ENCODE measurements at regions not wholly inside any gene's neighbourhood (a gene's known extent, or its start where the extent isn't known, plus 50 kb on each side); places are given as distances from the start of the nearest gene placed in this dataset.
A peak's percentile ranks its signal among the peaks of the same experiment; 100 is the strongest.
"Not testable (repeated sequence)": the region's sequence is repeated elsewhere in the genome, so short reads cannot be mapped to it uniquely, and the experiment has no call there.

GRCh38 chr9:97248252-97248651, 59.2 kb upstream of the CCDC180 start:
- not testable (repeated sequence) for DNase-seq (ENCODE audit: extremely low read depth, low read depth)

- DNase-seq (ENCODE audit: extremely low read depth, low read depth), result no peak
Observed at GRCh38 chr9:97243606-97244005, 63.9 kb upstream of the CCDC180 start.

DNA sequence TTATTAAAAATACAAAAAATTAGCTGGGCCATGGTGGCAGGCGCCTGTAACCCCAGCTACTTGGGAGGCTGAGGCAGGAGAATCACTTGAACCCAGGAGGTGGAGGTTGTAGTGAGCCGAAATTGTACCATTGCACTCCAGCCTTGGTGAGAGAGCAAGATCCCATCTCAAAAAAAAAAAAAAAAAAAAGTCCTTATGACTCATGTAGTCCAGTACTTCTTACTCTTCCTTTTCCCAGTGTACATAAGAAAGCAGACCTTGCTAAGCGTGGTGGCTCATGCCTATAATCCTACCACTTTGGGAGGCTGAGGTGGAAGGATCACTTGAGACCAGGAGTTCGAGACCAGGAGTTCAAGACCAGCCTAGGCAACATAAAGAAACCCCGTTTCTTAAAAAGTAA, 66.0 kb upstream of the CCDC180 start:
- DNase-seq (ENCODE audit: extremely low read depth, low read depth), result not testable (repeated sequence)

DNA sequence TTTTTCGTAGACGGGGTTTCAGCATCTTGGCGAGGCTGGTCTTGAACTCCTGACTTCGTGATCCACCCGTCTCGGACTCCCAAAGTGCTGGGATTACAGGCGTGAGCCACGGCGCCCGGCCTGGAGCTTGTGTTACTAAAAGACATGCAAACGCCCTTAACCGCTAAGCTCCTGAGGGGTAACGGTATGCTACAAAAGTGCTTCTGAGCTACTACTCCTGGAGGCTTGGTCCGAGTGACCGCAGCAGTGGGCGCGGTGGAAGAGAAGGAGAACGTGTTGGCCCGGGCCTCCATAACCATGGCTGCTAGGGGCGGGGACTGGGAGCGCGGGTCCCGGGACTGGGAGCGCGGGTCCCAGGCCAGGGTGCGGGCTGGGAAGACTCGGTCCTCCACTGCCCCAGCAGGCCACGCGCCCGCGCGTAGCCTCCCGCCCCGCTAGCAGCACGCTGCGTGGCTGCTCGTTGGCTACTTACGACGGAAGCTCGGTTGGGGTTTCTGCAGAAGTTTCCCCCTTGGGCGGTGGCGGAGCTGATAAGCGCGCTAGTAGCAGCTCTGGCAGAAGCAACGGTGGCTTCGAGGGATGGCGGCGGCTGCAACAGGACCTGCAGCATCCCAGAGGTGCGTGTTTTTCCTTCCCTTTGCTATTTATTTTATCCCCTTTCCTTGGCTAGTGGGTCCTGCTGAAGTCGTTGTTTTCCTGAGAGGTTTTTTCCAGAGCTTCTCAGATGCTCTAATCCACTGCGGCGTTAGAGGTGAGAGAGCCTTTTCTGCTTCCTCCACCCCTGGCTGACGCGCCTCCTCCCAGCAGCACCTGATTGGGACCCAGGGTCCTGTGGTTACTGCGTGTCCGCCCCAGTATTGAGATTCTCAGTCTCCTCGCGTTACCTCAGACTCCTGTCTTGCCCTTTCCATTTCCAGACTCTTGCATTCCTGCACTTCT, 69.2 kb upstream of the CCDC180 start:
- peak; percentile 28 for DNase-seq (ENCODE audit: extremely low read depth, low read depth)

DNA sequence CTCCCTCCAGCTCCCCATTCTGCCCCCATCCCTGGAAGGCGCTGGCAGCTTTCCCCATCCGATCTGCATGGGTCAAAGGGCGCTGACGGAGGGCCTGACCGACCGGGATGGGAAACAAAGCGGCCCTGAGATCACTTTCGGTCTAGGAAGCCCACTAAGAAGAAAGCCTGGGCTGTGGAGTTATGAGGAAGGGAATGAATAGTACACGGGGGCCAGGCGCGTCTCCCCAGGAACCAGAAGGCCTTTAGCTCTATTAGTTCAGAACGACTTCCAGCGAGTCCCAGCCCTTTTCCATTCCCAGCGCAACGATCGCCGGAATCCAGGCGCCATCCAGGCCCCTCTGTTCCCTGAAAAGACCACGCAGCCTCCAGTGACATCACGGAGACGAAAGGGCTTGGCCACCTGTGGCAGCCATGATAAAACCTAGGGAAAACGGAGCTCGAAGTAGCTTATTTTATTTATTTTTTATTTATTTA, 70.1 kb upstream of the CCDC180 start:
- no peak for DNase-seq (ENCODE audit: extremely low read depth, low read depth)

- DNase-seq (ENCODE audit: extremely low read depth, low read depth), result not testable (repeated sequence)
Observed at GRCh38 chr9:97233009-97233400, 74.5 kb upstream of the CCDC180 start.

DNA sequence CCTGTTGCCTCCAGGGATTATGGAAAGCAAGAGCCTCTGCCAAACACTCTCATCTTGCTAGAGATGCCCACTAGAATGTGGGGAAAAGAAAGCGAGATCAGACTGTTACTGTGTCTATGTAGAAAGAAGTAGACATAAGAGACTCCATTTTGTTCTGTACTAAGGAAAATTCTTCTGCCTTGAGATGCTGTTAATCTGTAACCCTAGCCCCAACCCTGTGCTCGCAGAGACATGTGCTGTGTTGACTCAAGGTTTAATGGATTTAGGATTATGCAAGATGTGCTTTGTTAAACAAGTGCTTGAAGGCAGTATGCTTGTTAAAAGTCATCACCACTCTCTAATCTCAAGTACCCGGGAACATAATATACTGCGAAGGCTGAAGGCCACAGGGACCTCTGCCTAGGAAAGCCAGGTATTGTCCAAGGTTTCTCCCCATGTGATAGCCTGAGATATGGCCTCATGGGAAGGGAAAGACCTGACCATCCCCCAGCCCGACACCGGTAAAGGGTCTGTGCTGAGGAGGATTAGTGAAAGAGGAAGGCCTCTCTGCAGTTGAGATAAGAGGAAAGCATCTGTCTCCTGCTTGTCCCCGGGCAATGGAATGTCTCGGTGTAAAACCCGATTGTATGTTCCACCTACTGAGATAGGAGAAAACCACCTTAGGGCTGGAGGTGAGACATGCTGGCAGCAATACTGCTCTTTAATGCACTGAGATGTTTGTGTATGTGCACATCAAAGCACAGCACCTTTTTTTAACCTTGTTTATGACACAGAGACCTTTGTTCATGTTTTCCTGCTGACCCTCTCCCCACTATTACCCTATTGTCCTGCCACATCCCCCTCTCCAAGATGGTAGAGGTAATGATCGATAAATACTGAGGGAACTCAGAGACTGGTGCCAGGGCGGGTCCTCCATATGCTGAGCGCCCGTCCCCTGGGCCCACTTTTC, 75.1 kb upstream of the CCDC180 start:
- not testable (repeated sequence) for DNase-seq (ENCODE audit: extremely low read depth, low read depth)

DNA sequence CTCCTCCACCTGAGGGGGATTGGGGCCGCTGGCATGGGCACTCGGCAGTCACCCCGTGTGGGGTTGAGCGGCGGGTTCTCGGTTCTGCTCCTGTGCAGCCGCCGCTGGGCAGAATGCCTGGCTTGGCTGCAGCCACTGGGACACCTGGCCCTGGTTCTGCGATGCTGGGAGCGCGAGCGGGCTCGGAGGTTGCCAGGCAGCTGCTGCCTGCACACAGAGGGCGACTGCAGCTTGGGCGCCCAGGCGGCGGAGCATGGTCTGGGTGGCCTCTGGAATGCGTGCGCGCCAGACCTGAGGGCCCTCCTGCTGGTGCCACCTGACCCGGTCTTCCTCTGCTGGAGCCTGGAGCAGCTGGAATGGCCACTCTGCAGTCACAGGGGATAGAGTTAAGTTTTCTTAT, 85.1 kb upstream of the CCDC180 start:
- DNase-seq (ENCODE audit: extremely low read depth, low read depth), result not testable (repeated sequence)

GRCh38 chr9:97221478-97222355, 85.7 kb upstream of the CCDC180 start:
- DNase-seq (ENCODE audit: extremely low read depth, low read depth), result not testable (repeated sequence)

GRCh38 chr9:97220894-97221477, 86.5 kb upstream of the CCDC180 start:
- no peak for DNase-seq (ENCODE audit: extremely low read depth, low read depth)

- not testable (repeated sequence) for DNase-seq (ENCODE audit: extremely low read depth, low read depth)
Observed at GRCh38 chr9:97220396-97220795, 87.1 kb upstream of the CCDC180 start.

GRCh38 chr9:97219443-97220140, 87.9 kb upstream of the CCDC180 start:
- not testable (repeated sequence) for DNase-seq (ENCODE audit: extremely low read depth, low read depth)

- not testable (repeated sequence) for DNase-seq (ENCODE audit: extremely low read depth, low read depth)
Observed at GRCh38 chr9:97215127-97215526, 92.3 kb upstream of the CCDC180 start.

GRCh38 chr9:97214556-97214955, 92.9 kb upstream of the CCDC180 start:
- not testable (repeated sequence) for DNase-seq (ENCODE audit: extremely low read depth, low read depth)

GRCh38 chr9:97199683-97200082, 107.8 kb upstream of the CCDC180 start:
- not testable (repeated sequence) for DNase-seq (ENCODE audit: extremely low read depth, low read depth)

- DNase-seq (ENCODE audit: extremely low read depth, low read depth), result not testable (repeated sequence)
Observed at GRCh38 chr9:97193767-97194166, 113.7 kb upstream of the CCDC180 start.

DNA sequence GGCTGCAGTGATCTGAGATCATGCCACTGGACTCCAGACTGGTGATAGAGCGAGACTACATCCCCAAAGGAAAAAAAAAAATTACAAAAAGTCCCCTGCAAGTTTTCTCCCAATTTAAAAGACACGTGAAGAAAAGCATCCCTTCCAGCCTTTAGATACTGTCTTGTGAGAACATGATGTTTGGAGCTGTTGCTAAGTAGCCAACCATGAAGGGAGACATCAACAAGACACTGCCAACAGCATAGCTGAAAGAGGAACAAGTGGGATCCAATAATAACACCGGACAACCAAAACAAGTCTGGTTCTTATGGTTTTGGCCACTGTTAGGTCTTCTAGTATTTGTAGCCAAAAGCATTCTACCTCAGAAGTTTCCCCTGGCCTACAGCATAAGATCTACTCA, 118.9 kb upstream of the CCDC180 start:
- DNase-seq (ENCODE audit: extremely low read depth, low read depth), result no peak

- DNase-seq (ENCODE audit: extremely low read depth, low read depth), result not testable (repeated sequence)
Observed at GRCh38 chr9:97187706-97188105, 119.8 kb upstream of the CCDC180 start.

- no peak for DNase-seq (ENCODE audit: extremely low read depth, low read depth)
Observed at GRCh38 chr9:97186493-97186892, 121.0 kb upstream of the CCDC180 start.

Measured in NCI-H460 (cell line).